ENCODE measurements at regions not wholly inside any gene's neighbourhood (a gene's known extent, or its start where the extent isn't known, plus 50 kb on each side); places are given as distances from the start of the nearest gene placed in this dataset.

- no peak for DNase-seq (ENCODE audit: extremely low read depth, low read depth)
- TF ChIP-seq CTCF (IDR thresholded peaks at IDR 0.05; ENCODE audit: low read depth, low read length): no peak
These were observed 66.4 kb upstream of the MMADHC start for GRCh38 chr2:149653831-149654445.

GRCh38 chr2:149652926-149653325 lies 65.4 kb upstream of the MMADHC start:
- no peak for DNase-seq (ENCODE audit: extremely low read depth, low read depth)
- no peak for TF ChIP-seq CTCF (IDR thresholded peaks at IDR 0.05; ENCODE audit: low read depth, low read length)

- TF ChIP-seq CTCF (IDR thresholded peaks at IDR 0.05; ENCODE audit: low read depth, low read length): no peak
- DNase-seq (ENCODE audit: extremely low read depth, low read depth): no peak
These were observed 65.0 kb upstream of the MMADHC start for GRCh38 chr2:149652526-149652925.

GRCh38 chr2:149651229-149651628 lies 63.7 kb upstream of the MMADHC start:
- DNase-seq (ENCODE audit: extremely low read depth, low read depth): no peak
- TF ChIP-seq CTCF (IDR thresholded peaks at IDR 0.05; ENCODE audit: low read depth, low read length): no peak

GRCh38 chr2:149650006-149650405 lies 62.4 kb upstream of the MMADHC start:
- DNase-seq (ENCODE audit: extremely low read depth, low read depth): no peak
- no peak for TF ChIP-seq CTCF (IDR thresholded peaks at IDR 0.05; ENCODE audit: low read depth, low read length)

GRCh38 chr2:149648282-149649030 lies 60.9 kb upstream of the MMADHC start:
- peak; percentile 87 for DNase-seq (ENCODE audit: extremely low read depth, low read depth)
- peak; percentile 3 for TF ChIP-seq CTCF (IDR thresholded peaks at IDR 0.05; ENCODE audit: low read depth, low read length)

- peak; percentile 23 for TF ChIP-seq CTCF (IDR thresholded peaks at IDR 0.05; ENCODE audit: low read depth, low read length)
- no peak for DNase-seq (ENCODE audit: extremely low read depth, low read depth)
These were observed 57.8 kb upstream of the MMADHC start for GRCh38 chr2:149645391-149645790.
